Activated naive CD4-positive, alpha-beta T cell (primary cell): ENCODE measurements at regions not wholly inside any gene's neighbourhood (a gene's known extent, or its start where the extent isn't known, plus 50 kb on each side); places are given as distances from the start of the nearest gene placed in this dataset.
"Not testable (repeated sequence)": the region's sequence is repeated elsewhere in the genome, so short reads cannot be mapped to it uniquely, and the experiment has no call there.

Experiments
- DNase-seq, 4 experiments: peaks; one replicate each; lab custom pipeline; 2025; lab: John Stamatoyannopoulos, UW

GRCh38 chr12:13562915-13563742 is 366.6 kb downstream of the EMP1 start:
- no peak for DNase-seq

DNA sequence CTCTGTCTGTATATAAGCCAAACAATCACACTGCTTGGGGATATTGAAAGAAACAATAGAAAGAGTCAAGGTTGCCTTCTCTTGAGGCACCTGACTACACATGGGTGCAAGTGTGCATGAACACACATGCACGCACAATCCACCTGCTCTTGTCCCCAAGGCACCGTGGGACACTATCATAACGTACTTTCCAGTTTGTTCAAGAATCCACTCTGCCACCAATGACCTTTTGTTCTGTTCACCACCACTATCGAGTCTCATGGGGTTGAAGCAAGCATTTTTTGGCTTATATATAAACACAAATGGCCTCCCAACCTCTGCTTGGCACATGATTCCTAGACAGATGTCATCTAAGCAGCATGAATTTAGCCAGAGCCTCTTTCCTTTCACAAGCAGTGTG is 365.4 kb downstream of the EMP1 start:
- DNase-seq, result no peak

DNA sequence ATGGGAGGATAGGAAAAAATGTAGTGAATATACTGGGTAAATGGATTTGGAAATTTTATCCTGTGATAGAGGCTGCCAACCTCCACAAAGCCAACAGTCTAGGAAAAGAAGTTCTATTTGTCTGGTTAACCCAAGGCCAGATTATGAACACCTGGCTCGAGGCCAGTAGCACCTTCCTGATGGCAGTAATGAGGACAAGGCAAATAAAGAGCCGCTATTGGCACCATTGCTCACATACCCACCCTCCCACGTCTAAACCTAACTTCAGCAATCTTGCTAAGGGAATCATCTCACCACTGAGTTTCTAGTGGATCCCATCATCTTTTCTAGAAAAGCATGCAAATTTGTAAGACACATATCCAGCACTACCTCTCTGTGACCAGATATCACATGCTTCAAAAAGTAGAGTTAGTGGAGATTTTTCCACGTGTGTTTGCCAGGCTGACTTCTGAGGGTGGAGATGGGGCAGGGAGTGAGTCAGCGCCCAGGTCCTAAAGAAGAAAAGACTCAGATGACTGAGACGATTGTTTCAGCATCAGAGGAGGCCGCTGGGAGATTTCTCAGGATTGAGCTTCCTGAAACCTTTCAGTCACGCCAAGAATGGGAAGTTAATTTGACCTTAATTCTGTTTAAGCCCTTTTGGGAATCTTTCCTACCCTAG is 362.9 kb downstream of the EMP1 start:
- no peak for DNase-seq

- DNase-seq, result no peak
These were observed 356.3 kb downstream of the EMP1 start for GRCh38 chr12:13552830-13553229.

DNA sequence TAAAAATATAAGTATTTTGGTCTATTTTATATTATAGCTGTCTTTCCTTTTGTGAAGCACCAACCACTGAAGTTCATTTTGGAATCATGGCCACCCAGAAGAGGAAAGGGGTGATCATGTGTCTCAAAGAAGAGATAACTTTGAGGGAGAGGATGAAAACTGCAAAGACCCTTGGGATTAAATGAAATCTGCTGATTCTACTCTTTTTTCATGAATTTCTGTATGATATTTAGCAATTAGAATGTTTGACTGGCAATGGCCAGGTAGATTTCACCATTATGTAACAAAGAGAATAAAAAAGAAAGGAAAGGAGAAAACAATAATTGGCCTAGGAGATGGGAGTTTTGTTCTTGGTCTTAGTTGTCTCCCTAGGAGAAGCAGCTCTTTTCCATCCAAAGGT is 350.8 kb downstream of the EMP1 start:
- DNase-seq, result no peak

GRCh38 chr12:13546231-13546630 is 349.7 kb downstream of the EMP1 start:
- DNase-seq, result no peak

- DNase-seq, result no peak
These were observed 342.5 kb downstream of the EMP1 start for GRCh38 chr12:13539051-13539450.

- no peak for DNase-seq
These were observed 341.6 kb downstream of the EMP1 start for GRCh38 chr12:13538136-13538535.

- DNase-seq, result no peak
These were observed 341.1 kb downstream of the EMP1 start for GRCh38 chr12:13537623-13538022.

- no peak for DNase-seq
These were observed 339.8 kb downstream of the EMP1 start for GRCh38 chr12:13536219-13536910.

DNA sequence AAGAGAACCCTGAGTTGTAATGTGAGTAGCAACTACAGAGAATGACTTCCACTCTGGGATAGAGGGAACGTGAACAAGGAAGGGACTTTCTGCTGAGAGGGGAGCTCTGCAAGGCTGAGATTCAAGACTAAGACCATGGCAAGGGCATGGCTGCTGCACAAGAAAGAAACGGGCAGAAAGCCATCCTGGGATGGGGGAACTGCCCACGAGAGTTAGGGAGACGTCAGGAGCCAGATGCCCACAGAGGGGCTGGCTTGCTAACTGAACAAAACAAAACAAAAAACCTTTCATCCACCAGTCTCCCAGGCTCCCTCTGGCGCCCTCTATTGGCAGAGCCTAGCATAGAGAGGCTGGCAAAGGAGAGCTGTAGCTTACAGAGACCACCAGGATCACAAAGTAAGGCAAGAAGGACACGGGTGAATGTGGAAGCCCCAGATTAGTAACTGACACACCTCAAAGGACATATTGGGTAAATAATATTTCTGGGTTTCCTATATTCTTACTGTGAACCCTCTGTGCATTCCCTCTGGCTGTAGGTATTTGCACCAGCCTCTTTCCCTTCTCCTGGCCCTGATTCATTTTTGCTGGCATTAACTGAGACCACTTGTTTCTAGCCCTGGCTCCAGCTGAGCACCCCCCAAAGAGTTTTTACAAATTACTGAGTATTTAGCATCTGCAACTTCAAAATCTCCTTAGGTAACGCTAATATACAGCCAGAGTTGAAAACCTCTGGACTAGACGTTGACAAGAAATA is 338.3 kb downstream of the EMP1 start:
- no peak for DNase-seq

DNA sequence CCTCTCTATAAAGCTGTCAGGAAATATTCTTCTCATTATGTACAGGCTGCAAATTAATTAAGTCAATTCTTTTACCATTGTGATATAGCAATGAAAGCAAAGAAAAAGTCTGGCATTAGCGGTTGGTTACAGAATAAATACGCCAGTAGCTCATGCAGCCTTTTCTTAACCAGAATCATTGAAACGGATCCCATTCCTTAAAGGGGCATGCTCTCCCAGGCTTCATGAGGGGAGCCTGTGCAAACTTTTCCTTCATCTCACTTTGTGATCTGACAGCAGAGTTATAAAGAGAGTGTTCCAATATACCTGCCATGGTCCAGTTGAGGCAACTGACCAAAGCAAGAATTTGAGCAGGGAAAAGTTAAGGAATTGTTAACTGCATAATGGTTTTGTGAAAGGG is 337.7 kb downstream of the EMP1 start:
- DNase-seq, result no peak

DNA sequence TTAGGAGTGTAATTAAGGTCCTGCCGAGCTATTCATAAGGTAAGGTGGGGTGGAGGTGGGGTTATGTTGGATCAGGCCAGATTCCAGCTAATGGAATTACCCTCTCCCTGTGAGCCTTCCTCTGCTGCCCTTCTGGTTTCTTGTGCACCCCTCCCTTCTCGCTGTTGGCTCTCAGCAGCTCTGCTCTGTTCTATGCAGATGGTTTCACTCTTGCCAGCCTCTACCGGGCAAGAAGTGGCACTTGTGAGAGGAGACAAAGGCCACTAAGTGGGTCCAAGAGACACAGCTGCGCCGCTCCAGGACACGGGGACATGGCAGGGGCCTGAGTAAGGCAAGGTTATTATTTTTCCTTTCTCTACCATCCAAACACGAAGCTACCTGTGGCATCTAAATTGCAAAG is 334.4 kb downstream of the EMP1 start:
- no peak for DNase-seq

- not testable (repeated sequence) for DNase-seq
These were observed 329.8 kb downstream of the EMP1 start for GRCh38 chr12:13526185-13526921.

GRCh38 chr12:13523536-13524307 is 327.2 kb downstream of the EMP1 start:
- no peak for DNase-seq

DNA sequence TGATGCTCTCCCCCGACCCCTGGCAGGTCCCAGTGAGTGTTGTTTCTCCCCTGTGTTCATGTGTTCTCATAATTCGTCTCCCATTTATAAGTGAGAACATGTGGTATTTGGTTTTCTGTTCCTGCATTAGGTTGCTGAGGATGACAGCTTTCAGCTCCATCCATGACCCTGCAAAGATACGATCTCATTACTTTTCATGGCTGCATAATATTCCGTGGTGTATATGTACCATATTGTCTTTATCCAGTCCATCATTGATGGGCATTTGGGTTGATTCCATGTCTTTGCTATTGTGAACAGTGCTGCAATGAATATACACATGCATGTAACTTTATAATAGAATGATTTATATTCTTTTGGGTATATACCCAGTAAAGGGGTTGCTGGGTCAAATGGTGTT is 321.5 kb downstream of the EMP1 start:
- DNase-seq, result not testable (repeated sequence)

- no peak for DNase-seq
These were observed 313.2 kb downstream of the EMP1 start for GRCh38 chr12:13509740-13510139.

DNA sequence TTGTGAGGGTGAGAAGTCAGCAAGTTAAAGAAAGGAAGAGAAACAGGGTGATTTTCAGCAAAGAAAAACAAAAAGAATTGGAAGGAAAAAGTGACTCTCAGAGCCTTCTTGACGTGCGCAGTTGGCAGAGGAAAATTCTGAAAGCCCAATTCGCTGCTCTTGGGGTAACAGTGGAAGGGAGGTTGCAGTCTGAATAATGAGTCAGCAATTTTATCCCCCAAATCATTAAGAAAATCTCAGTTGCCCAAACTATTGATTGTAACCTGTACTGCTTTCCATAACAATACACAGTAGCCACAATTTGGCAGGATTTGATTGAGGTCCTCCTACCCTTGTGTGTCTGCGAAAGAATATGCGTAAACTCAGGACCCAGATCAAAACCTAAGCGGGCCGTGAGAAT is 309.1 kb downstream of the EMP1 start:
- DNase-seq, result no peak

GRCh38 chr12:13505224-13505623 is 308.7 kb downstream of the EMP1 start:
- no peak for DNase-seq

DNA sequence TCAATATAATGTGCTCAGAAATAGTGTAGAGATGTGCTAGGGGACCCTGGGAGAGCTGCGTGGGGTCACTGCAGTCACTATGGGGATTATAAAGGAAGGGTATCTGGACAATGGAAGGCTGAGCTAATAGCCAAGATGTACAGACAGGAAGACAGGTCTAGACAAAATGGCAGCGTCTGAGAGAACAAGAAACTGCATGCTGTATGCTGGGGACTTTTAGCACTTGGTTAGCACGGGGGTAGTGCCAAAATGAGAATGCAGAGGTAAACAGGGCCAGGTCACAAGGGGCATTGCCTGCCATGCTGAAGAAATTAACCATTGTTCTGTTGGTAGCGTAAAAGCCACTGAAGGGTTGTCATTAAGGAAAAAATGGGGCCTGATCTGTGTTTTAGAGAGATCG is 308.2 kb downstream of the EMP1 start:
- DNase-seq, result no peak

DNA sequence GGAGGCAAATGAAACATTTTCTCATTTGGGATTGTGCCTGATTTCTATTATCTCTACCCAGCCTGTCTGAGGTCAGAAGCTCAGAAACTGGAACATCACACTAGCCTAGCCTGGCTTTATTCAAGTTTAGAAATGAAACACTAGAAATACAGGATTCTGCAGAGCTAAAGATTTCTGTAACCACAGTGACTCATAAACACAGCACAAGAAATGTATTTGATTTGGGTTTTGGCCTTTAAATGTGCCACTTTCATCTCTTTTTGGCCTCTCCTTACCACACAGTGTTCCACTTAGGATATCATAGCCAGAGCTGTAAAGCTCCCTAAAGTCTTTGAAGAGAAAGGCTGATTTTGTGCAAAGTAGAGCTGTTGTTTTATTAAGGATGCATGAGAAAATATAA is 307.5 kb downstream of the EMP1 start:
- no peak for DNase-seq
